GM12878 (cell line): ENCODE measurements at regions not wholly inside any gene's neighbourhood (a gene's known extent, or its start where the extent isn't known, plus 50 kb on each side); places are given as distances from the start of the nearest gene placed in this dataset.

ENCODE experiments used
- ATAC-seq: fragments of 200-7000 bp; cut with Tn5 transposase; 3 replicates; pipeline ENCODE4 v1.9.1; 2020; ENCODE audit warnings: mild to moderate bottlenecking, moderate library complexity
- BruUV-seq: library from RNA; stranded (reverse); fragments of 400-500 nt; replicated peaks from 2 replicates; lab custom pipeline; 2021; lab: Mats Ljungman, UMichigan
- CTCF ChIA-PET: fragments of 300-600 bp; sonication (Branson Sonifier 250); formaldehyde crosslinking; extraction: SDS; loops from one replicate; lab custom pipeline; 2021; ENCODE audit warnings: inconsistent platforms; lab: Yijun Ruan, JAX
- POLR2A ChIA-PET: fragments of 350-600 bp; formaldehyde crosslinking; extraction: SDS; loops from one replicate; lab custom pipeline; 2021; ENCODE audit warnings: inconsistent platforms; lab: Charles Lee
- RAD21 ChIA-PET: fragments of 300-600 bp; sonication (Branson Sonifier 250); formaldehyde crosslinking; loops from one replicate; lab custom pipeline; 2023; ENCODE audit warnings: antibody characterized with exemption; ENCODE audit not compliant: unreplicated experiment; lab: Charles Lee
- SMC1A ChIA-PET: fragments of 300-600 bp; sonication (Branson Sonifier 250); formaldehyde crosslinking; loops from one replicate; lab custom pipeline; 2023; ENCODE audit not compliant: unreplicated experiment, uncharacterized antibody; lab: Charles Lee
- DNase-seq: peaks from one replicate; pipeline ENCODE4 v3.0.0-alpha.2; 2011; ENCODE audit warnings: low read depth, low spot score
- FAIRE-seq: peaks from 3 replicates; lab custom pipeline; 2011; peaks lifted over from hg19 to GRCh38; lab: Jason Lieb, UNC
- H2AFZ ChIP-seq: 2 replicates; pipeline ENCODE4 v1.6.0; 2011; ENCODE audit warnings: low read depth, low read length, control low read depth; ENCODE audit not compliant: control insufficient read depth
- H3K27ac ChIP-seq: 2 replicates; pipeline ENCODE4 v1.5.1; 2011; ENCODE audit warnings: control low read depth; ENCODE audit not compliant: control insufficient read depth, insufficient read depth
- H3K27me3 ChIP-seq, 2 experiments: replicated peaks in 1 of 2; 2 replicates each; pipeline versions ENCODE4 v1.6.0 to v1.6.1; 2011; ENCODE audit warnings: low read length in 1 of 2; ENCODE audit not compliant: control insufficient read depth in 2 of 2, insufficient read depth in 2 of 2
- H3K36me3 ChIP-seq, 2 experiments: 2 replicates each; pipeline ENCODE4 v1.5.1; 2011; ENCODE audit warnings: low read length in 1 of 2; ENCODE audit not compliant: control insufficient read depth in 2 of 2, insufficient read depth in 2 of 2
- H3K4me1 ChIP-seq: 2 replicates; pipeline ENCODE4 v1.6.1; 2011; ENCODE audit warnings: mild to moderate bottlenecking, low read length, moderate library complexity, mixed read lengths; ENCODE audit not compliant: control insufficient read depth, insufficient read depth
- H3K4me2 ChIP-seq: 2 replicates; pipeline ENCODE4 v1.6.0; 2011; ENCODE audit warnings: control low read depth; ENCODE audit not compliant: control insufficient read depth, insufficient read depth
- H3K4me3 ChIP-seq: fragments of 200-600 bp; sonication (generic); 2 replicates; pipeline ENCODE4 v1.5.1; 2016
- H3K79me2 ChIP-seq: 2 replicates; pipeline ENCODE4 v1.6.0; 2011; ENCODE audit warnings: low read length; ENCODE audit not compliant: control insufficient read depth, insufficient read depth
- H3K9ac ChIP-seq: 2 replicates; pipeline ENCODE4 v1.8.0; 2011; ENCODE audit warnings: low read length, control low read depth, mixed read lengths; ENCODE audit not compliant: control insufficient read depth, insufficient read depth
- H3K9me3 ChIP-seq: replicated peaks from 3 replicates; pipeline ENCODE4 v1.5.1; 2011; ENCODE audit warnings: mild to moderate bottlenecking, low read length; ENCODE audit not compliant: control insufficient read depth, insufficient read depth
- H4K20me1 ChIP-seq: 2 replicates; pipeline ENCODE4 v1.6.0; 2011; ENCODE audit not compliant: control insufficient read depth, insufficient read depth
- CBX5 ChIP-seq: sonication (generic); IDR thresholded peaks from 2 replicates; pipeline ENCODE4 v1.6.1; 2016; ENCODE audit warnings: low read depth, moderate library complexity, mild to moderate bottlenecking, inconsistent platforms
- CTCF ChIP-seq, 3 experiments: IDR thresholded peaks in 2 of 3; conservative IDR thresholded peaks in 1 of 3; 2 replicates each; pipeline ENCODE4 v1.5.1; 2011; ENCODE audit warnings: low read depth in 3 of 3, low read length in 3 of 3, mild to moderate bottlenecking in 3 of 3, control low read depth in 2 of 3, moderate library complexity in 2 of 3, inconsistent platforms in 1 of 3, mixed read lengths in 1 of 3; ENCODE audit not compliant: control insufficient read depth in 2 of 3, insufficient read depth in 1 of 3; ENCODE audit errors: extremely low read depth in 1 of 3
- ELK1 ChIP-seq: IDR thresholded peaks from 2 replicates; pipeline ENCODE4 v1.6.1; 2012; ENCODE audit warnings: low read depth, low read length, improper control_type of control experiment
- HDAC2 ChIP-seq: fragments of 200-600 bp; sonication (generic); IDR thresholded peaks from 2 replicates; pipeline ENCODE4 v1.6.1; 2017
- SREBF1 ChIP-seq: IDR thresholded peaks from 2 replicates; pipeline ENCODE4 v1.6.1; 2012; ENCODE audit warnings: mild to moderate bottlenecking, low read length
- WGBS: methylation state at CpG from one replicate; pipeline ENCODE4 v1.1.6; 2016; ENCODE audit warnings: low lambda C conversion rate; ENCODE audit not compliant: insufficient replicate concordance, insufficient coverage; ENCODE audit errors: missing lambda C conversion rate; 5-methylcytosine and 5-hydroxymethylcytosine counted together
- in situ Hi-C: fragments of 300-500 bp; cut with MboI; formaldehyde crosslinking; loops from 9 replicates; pipeline ENCODE4 v1.14.3; 2018; ENCODE audit warnings: mixed read lengths
- intact Hi-C: fragments of 100-400 bp; cut with micrococcal nuclease; formaldehyde crosslinking; loops from one replicate; pipeline ENCODE4 v1.14.2; 2022; ENCODE audit not compliant: unreplicated experiment

GRCh38 chr19:30695171-30695875 lies 323.1 kb downstream of the ZNF536 start:
- no peak for DNase-seq
- no peak overlapping the region for H3K4me3 ChIP-seq
- no peak overlapping the region for H2AFZ ChIP-seq
- no peaks in the 10 kb centered on the region for H3K9me3 ChIP-seq
- ChIA-PET RAD21 (no interaction called here), CTCF (interaction anchor here (1.6 kb wide), 1 partner anchor 12 kb away, joined by 9 read pairs; no protein-coding TSS in a partner anchor), POLR2A (no interaction called here), SMC1A (interaction anchor here (0.9 to 1.0 kb wide), 2 partner anchors 9 to 12 kb away, joined by 3 read pairs; no protein-coding TSS in a partner anchor)
- no peak for ATAC-seq
- in situ Hi-C loops, result no loop called here
- no peaks in the 10 kb centered on the region for H3K27me3 ChIP-seq
- FAIRE-seq, result no peak
- BruUV-seq, result no TSS peak
- no peak overlapping the region for H3K9ac ChIP-seq
- no peaks in the 10 kb centered on the region for H3K4me1 ChIP-seq
- H3K36me3 ChIP-seq, result no peaks in the 10 kb centered on the region
- no peaks in the 10 kb centered on the region for H3K79me2 ChIP-seq
- H4K20me1 ChIP-seq, result no peaks in the 10 kb centered on the region
- no peak overlapping the region for H3K4me2 ChIP-seq
- TF ChIP-seq HDAC2 (no peak), CTCF (IDR thresholded peaks at IDR 0.05 in 2 of 3, conservative IDR thresholded peaks at IDR 0.05 in 1 of 3; ENCODE audit: control insufficient read depth in 2 of 3, extremely low read depth in 1 of 3, insufficient read depth in 1 of 3, low read depth in 3 of 3, low read length in 3 of 3) (0 out of 6 replicates have a peak, but pooled peaks of 1 of the 3 experiments have one; percentile 15)
- intact Hi-C loops, result no loop called here
- H3K27ac ChIP-seq, result no peak overlapping the region
- WGBS, result 0% methylated on average over 8 of the region's 8 CpGs

- FAIRE-seq (no peak), ATAC-seq (no peak), DNase-seq (no peak)
- intact Hi-C loops (no loop called here), in situ Hi-C loops (no loop called here)
- WGBS, result 19% methylated on average over 4 of the region's 4 CpGs
- H3K4me2 ChIP-seq, result no peak overlapping the region
- H3K36me3 ChIP-seq, result no peaks in the 10 kb centered on the region
- no peak overlapping the region for H2AFZ ChIP-seq
- ChIA-PET SMC1A (interaction anchor here (0.7 kb wide), 1 partner anchor 1585 kb away, joined by 3 read pairs; no protein-coding TSS in a partner anchor), RAD21 (no interaction called here), CTCF (interaction anchor here (0.7 to 1.0 kb wide), 2 partner anchors 11 to 822 kb away, joined by 3 read pairs; no protein-coding TSS in a partner anchor), POLR2A (no interaction called here)
- no peaks in the 10 kb centered on the region for H3K79me2 ChIP-seq
- no peaks in the 10 kb centered on the region for H4K20me1 ChIP-seq
- no peak overlapping the region for H3K4me3 ChIP-seq
- H3K27me3 ChIP-seq, result no peaks in the 10 kb centered on the region
- BruUV-seq, result no TSS peak
- no peaks in the 10 kb centered on the region for H3K9me3 ChIP-seq
- no peak overlapping the region for H3K9ac ChIP-seq
- no peaks in the 10 kb centered on the region for H3K4me1 ChIP-seq
- H3K27ac ChIP-seq, result no peak overlapping the region
- TF ChIP-seq CTCF (IDR thresholded peaks at IDR 0.05 in 2 of 3, conservative IDR thresholded peaks at IDR 0.05 in 1 of 3; ENCODE audit: control insufficient read depth in 2 of 3, extremely low read depth in 1 of 3, insufficient read depth in 1 of 3, low read depth in 3 of 3, low read length in 3 of 3) (no peak), ELK1 (no peak), SREBF1 (no peak), CBX5 (no peak)
Observed at GRCh38 chr19:30694156-30694755, 322.1 kb downstream of the ZNF536 start.
